ENCODE measurements at regions not wholly inside any gene's neighbourhood (a gene's known extent, or its start where the extent isn't known, plus 50 kb on each side); places are given as distances from the start of the nearest gene placed in this dataset.

- no peak for TF ChIP-seq CTCF (IDR thresholded peaks at IDR 0.05; ENCODE audit: low read depth, low read length)
- H3K4me3 ChIP-seq (ENCODE audit: low read depth, low read length), result no peak overlapping the region
- no peak for DNase-seq (ENCODE audit: low read depth, low spot score)
- in situ Hi-C loops (cut with HindIII; ENCODE audit: low sequenced_read_pairs), result no loop called here
Measured at GRCh38 chr3:177440456-177441104, 243.3 kb upstream of the TBL1XR1 start.

GRCh38 chr3:177441276-177441812, 244.1 kb upstream of the TBL1XR1 start:
- no peak for DNase-seq (ENCODE audit: low read depth, low spot score)
- in situ Hi-C loops (cut with HindIII; ENCODE audit: low sequenced_read_pairs), result no loop called here
- TF ChIP-seq CTCF (IDR thresholded peaks at IDR 0.05; ENCODE audit: low read depth, low read length), result no peak
- no peak overlapping the region for H3K4me3 ChIP-seq (ENCODE audit: low read depth, low read length)

- no peak for DNase-seq (ENCODE audit: low read depth, low spot score)
- TF ChIP-seq CTCF (IDR thresholded peaks at IDR 0.05; ENCODE audit: low read depth, low read length), result no peak
- in situ Hi-C loops (cut with HindIII; ENCODE audit: low sequenced_read_pairs), result no loop called here
- no peak overlapping the region for H3K4me3 ChIP-seq (ENCODE audit: low read depth, low read length)
Measured at GRCh38 chr3:177441813-177442646, 244.7 kb upstream of the TBL1XR1 start.

- H3K4me3 ChIP-seq (ENCODE audit: low read depth, low read length), result no peak overlapping the region
- in situ Hi-C loops (cut with HindIII; ENCODE audit: low sequenced_read_pairs), result no loop called here
- peak; percentile 37 for DNase-seq (ENCODE audit: low read depth, low spot score)
- no peak for TF ChIP-seq CTCF (IDR thresholded peaks at IDR 0.05; ENCODE audit: low read depth, low read length)
Measured at GRCh38 chr3:177443469-177443868, 246.2 kb upstream of the TBL1XR1 start.

- no peak for TF ChIP-seq CTCF (IDR thresholded peaks at IDR 0.05; ENCODE audit: low read depth, low read length)
- H3K4me3 ChIP-seq (ENCODE audit: low read depth, low read length), result no peak overlapping the region
- in situ Hi-C loops (cut with HindIII; ENCODE audit: low sequenced_read_pairs), result no loop called here
- no peak for DNase-seq (ENCODE audit: low read depth, low spot score)
Measured at GRCh38 chr3:177444696-177445095, 247.4 kb upstream of the TBL1XR1 start.

- DNase-seq (ENCODE audit: low read depth, low spot score), result no peak
- H3K4me3 ChIP-seq (ENCODE audit: low read depth, low read length), result no peak overlapping the region
- in situ Hi-C loops (cut with HindIII; ENCODE audit: low sequenced_read_pairs), result no loop called here
- TF ChIP-seq CTCF (IDR thresholded peaks at IDR 0.05; ENCODE audit: low read depth, low read length), result no peak
Measured at GRCh38 chr3:177445549-177445948, 248.3 kb upstream of the TBL1XR1 start.

Data from astrocyte of the spinal cord (primary cell).